ENCODE measurements at regions not wholly inside any gene's neighbourhood (a gene's known extent, or its start where the extent isn't known, plus 50 kb on each side); places are given as distances from the start of the nearest gene placed in this dataset.

- no peaks in the 10 kb centered on the region for H3K36me3 ChIP-seq (ENCODE audit: low read depth, missing control alignments)
- H3K27me3 ChIP-seq, result no peaks in the 10 kb centered on the region
- TF ChIP-seq POLR2A (IDR thresholded peaks at IDR 0.05), result no peak
- TF ChIP-seq, protein P1, sequence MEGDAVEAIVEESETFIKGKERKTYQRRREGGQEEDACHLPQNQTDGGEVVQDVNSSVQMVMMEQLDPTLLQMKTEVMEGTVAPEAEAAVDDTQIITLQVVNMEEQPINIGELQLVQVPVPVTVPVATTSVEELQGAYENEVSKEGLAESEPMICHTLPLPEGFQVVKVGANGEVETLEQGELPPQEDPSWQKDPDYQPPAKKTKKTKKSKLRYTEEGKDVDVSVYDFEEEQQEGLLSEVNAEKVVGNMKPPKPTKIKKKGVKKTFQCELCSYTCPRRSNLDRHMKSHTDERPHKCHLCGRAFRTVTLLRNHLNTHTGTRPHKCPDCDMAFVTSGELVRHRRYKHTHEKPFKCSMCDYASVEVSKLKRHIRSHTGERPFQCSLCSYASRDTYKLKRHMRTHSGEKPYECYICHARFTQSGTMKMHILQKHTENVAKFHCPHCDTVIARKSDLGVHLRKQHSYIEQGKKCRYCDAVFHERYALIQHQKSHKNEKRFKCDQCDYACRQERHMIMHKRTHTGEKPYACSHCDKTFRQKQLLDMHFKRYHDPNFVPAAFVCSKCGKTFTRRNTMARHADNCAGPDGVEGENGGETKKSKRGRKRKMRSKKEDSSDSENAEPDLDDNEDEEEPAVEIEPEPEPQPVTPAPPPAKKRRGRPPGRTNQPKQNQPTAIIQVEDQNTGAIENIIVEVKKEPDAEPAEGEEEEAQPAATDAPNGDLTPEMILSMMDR (IDR thresholded peaks at IDR 0.05), result no peak
- no peak for DNase-seq
- 50 to 70% methylated on average over 1 of the region's 1 CpG for WGBS, 2 donors
- intact Hi-C loops (cut with DNase I; ENCODE audit: low total_unique reads), result no loop called here
- H3K27ac ChIP-seq, result no peak overlapping the region
- H3K9me3 ChIP-seq, result no peaks in the 10 kb centered on the region
- H3K4me3 ChIP-seq, result no peak overlapping the region
- no peaks in the 10 kb centered on the region for H3K4me1 ChIP-seq
Measured at GRCh38 chr16:6946802-6947201, 385.8 kb upstream of the RBFOX1 start.

DNA sequence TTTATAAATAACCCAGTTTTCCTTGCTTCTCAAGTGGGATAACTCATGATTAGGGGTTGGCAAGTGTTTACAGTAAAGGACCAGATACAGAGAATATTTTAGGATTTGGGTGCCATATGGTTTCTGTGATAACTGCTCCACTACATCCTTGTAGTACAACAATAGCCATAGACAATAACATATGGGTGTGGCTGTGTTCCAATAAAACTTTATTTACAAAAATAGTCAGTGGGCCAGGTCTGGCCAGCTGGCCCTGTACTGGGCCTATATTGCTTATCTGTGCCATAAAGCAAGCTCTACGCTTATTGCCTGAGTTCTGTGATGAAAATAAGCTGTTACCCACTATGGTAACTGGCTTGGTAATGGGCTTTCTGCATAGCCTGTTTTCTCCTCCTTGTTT lies 386.5 kb upstream of the RBFOX1 start:
- WGBS, 2 donors, result 81 to 85% methylated on average over 1 of the region's 1 CpG
- no peaks in the 10 kb centered on the region for H3K9me3 ChIP-seq
- no peak for DNase-seq
- H3K4me1 ChIP-seq, result no peaks in the 10 kb centered on the region
- no peaks in the 10 kb centered on the region for H3K27me3 ChIP-seq
- H3K27ac ChIP-seq, result no peak overlapping the region
- TF ChIP-seq POLR2A (IDR thresholded peaks at IDR 0.05), result no peak
- TF ChIP-seq, protein P1 (IDR thresholded peaks at IDR 0.05), result no peak
- no peaks in the 10 kb centered on the region for H3K36me3 ChIP-seq (ENCODE audit: low read depth, missing control alignments)
- intact Hi-C loops (cut with DNase I; ENCODE audit: low total_unique reads), result no loop called here
- H3K4me3 ChIP-seq, result no peak overlapping the region

DNA sequence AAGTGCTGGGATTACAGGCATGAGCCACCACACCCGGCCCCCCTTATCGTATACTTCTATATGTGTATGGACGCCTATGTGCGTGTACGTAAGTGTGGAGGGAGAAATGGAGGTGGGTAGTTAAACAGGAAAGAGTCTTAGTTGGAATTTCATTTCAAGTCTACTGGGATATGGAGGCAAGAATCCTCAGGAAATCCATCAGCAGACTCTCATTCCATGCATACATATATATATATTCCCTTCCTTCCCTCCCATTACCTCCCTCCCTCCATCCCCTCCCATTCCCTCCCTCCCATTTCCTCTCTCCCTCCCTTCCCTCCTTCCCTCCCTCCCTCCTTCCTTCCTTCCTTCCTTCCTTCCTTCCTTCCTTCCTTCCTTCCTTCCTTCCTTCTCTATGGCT lies 391.7 kb upstream of the RBFOX1 start:
- Histone ChIP-seq H3K27me3 (no peaks in the 10 kb centered on the region), H3K36me3 (ENCODE audit: low read depth, missing control alignments) (no peaks in the 10 kb centered on the region), H3K27ac (no peak overlapping the region), H3K4me3 (no peak overlapping the region), H3K4me1 (no peaks in the 10 kb centered on the region), H3K9me3 (no peaks in the 10 kb centered on the region)
- DNase-seq, result no peak
- 89 to 91% methylated on average over 5 of the region's 5 CpGs for WGBS, 2 donors
- TF ChIP-seq POLR2A (IDR thresholded peaks at IDR 0.05), result no peak
- TF ChIP-seq, protein P1 (IDR thresholded peaks at IDR 0.05), result no peak
- intact Hi-C loops (cut with DNase I; ENCODE audit: low total_unique reads), result no loop called here

- H3K9me3 ChIP-seq, result no peaks in the 10 kb centered on the region
- TF ChIP-seq POLR2A (IDR thresholded peaks at IDR 0.05), result no peak
- TF ChIP-seq, protein P1 (IDR thresholded peaks at IDR 0.05), result no peak
- no peak for DNase-seq
- intact Hi-C loops (cut with DNase I; ENCODE audit: low total_unique reads), result no loop called here
- no peaks in the 10 kb centered on the region for H3K4me1 ChIP-seq
- H3K27ac ChIP-seq, result no peak overlapping the region
- 76 to 78% methylated on average over 5 of the region's 5 CpGs for WGBS, 2 donors
- no peaks in the 10 kb centered on the region for H3K27me3 ChIP-seq
- H3K4me3 ChIP-seq, result no peak overlapping the region
- H3K36me3 ChIP-seq (ENCODE audit: low read depth, missing control alignments), result no peaks in the 10 kb centered on the region
Measured at GRCh38 chr16:6937641-6938040, 395.0 kb upstream of the RBFOX1 start.

GRCh38 chr16:6932871-6933385 lies 399.7 kb upstream of the RBFOX1 start:
- no peak for DNase-seq
- no peak overlapping the region for H3K27ac ChIP-seq
- H3K4me1 ChIP-seq, result no peaks in the 10 kb centered on the region
- H3K9me3 ChIP-seq, result no peaks in the 10 kb centered on the region
- intact Hi-C loops (cut with DNase I; ENCODE audit: low total_unique reads), result no loop called here
- TF ChIP-seq POLR2A (IDR thresholded peaks at IDR 0.05), result no peak
- TF ChIP-seq, protein P1 (IDR thresholded peaks at IDR 0.05), result no peak
- H3K27me3 ChIP-seq, result no peaks in the 10 kb centered on the region
- 90 to 94% methylated on average over 5 of the region's 5 CpGs for WGBS, 2 donors
- H3K36me3 ChIP-seq (ENCODE audit: low read depth, missing control alignments), result no peaks in the 10 kb centered on the region
- no peak overlapping the region for H3K4me3 ChIP-seq
